Ascending aorta (tissue), 2 donors: ENCODE measurements at regions not wholly inside any gene's neighbourhood (a gene's known extent, or its start where the extent isn't known, plus 50 kb on each side); places are given as distances from the start of the nearest gene placed in this dataset.
A peak's percentile ranks its signal among the peaks of the same experiment; 100 is the strongest.

Source experiments
- DNase-seq, 2 donors: peaks; one replicate each; pipeline ENCODE4 v3.0.0-alpha.2; 2019; ENCODE audit warnings: low spot score in 2 of 2
- H3K27ac ChIP-seq, 2 donors: fragments of 200-600 bp; sonication (generic); one replicate each; pipeline ENCODE4 v1.5.1; 2016 to 2017; ENCODE audit warnings: mild to moderate bottlenecking in 1 of 2
- H3K27me3 ChIP-seq: fragments of 200-600 bp; sonication (generic); one replicate; pipeline ENCODE4 v1.5.1; 2017
- H3K36me3 ChIP-seq, 2 donors: fragments of 200-600 bp; sonication (generic); one replicate each; pipeline ENCODE4 v1.5.1; 2016
- H3K4me1 ChIP-seq, 2 donors: fragments of 200-600 bp; sonication (generic); one replicate each; pipeline ENCODE4 v1.5.1; 2016 to 2017; ENCODE audit warnings: mild to moderate bottlenecking in 1 of 2
- H3K4me3 ChIP-seq, 2 donors: fragments of 200-600 bp; sonication (generic); one replicate each; pipeline ENCODE4 v1.5.1; 2016 to 2017; ENCODE audit warnings: mild to moderate bottlenecking in 1 of 2
- H3K9me3 ChIP-seq, 2 donors: fragments of 200-600 bp; sonication (generic); one replicate each; pipeline ENCODE4 v1.5.1; 2016
- CTCF ChIP-seq, 3 experiments: fragments of 200-600 bp in 2 of 3; fragments of 450-650 bp in 1 of 3; sonication (generic) in 2 of 3; IDR thresholded peaks; one replicate each; pipeline ENCODE4 v1.5.1; 2016 to 2019; ENCODE audit warnings: antibody characterized with exemption in 3 of 3, mild to moderate bottlenecking in 1 of 3, moderate library complexity in 1 of 3
- intact Hi-C: fragments of 100-400 bp; cut with DNase I; formaldehyde crosslinking; loops from one replicate; pipeline ENCODE4 v1.15.1; 2023

GRCh38 chr15:35616498-35617271 lies 70.7 kb upstream of the DPH6 start:
- DNase-seq, result no peak
- H3K9me3 ChIP-seq, result no peaks in the 10 kb centered on the region
- intact Hi-C loops, result no loop called here
- no peak overlapping the region for H3K4me3 ChIP-seq
- H3K27ac ChIP-seq, result no peak overlapping the region
- H3K4me1 ChIP-seq, result no peaks in the 10 kb centered on the region
- no peak for TF ChIP-seq CTCF (IDR thresholded peaks at IDR 0.05)
- H3K27me3 ChIP-seq, result no peaks in the 10 kb centered on the region
- H3K36me3 ChIP-seq, result no peaks in the 10 kb centered on the region

DNA sequence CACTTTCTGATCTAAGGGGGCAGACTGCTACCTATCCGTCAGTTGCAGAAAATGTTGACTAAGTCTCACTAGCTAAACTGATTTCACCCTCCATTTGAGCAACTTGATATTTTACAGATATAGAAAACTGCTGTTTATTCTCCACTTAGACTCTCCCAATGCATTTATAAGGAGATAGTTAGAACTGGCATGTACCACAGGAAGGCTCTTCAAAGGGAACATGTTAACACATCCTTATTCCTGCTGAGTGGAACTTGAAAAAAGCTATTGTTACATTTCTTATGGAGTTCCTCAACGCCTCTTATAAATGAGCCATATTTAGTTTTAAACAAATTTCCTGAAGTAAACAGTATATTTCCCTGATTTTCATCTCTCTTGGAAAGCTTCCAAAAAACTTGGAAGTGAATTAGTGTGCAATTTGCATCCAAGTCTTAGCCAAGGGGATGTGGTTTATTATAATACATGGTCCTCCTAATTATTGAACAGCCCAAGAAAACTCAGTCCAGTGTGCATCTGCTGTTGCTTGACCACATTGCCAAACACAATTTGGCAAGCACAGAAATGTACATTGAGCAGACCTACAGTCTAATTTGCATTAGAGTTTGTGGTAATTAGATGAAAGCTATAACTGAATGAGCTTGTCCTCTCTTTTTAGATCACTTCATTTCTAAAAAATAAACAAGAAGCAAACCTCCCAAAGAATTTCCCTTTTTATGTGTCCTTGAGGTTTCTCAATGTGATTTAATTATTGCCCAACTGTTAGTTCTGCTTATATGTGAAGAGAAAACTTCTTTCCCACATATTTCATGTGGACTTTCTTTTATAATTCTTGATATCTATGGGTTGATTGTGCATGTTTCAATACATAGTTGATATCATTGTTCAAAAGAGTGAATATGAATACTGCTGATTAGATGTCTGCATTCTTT lies 72.6 kb upstream of the DPH6 start:
- DNase-seq, result no peak
- Histone ChIP-seq H3K4me3 (no peak overlapping the region), H3K9me3 (no peaks in the 10 kb centered on the region), H3K36me3 (no peaks in the 10 kb centered on the region), H3K27ac (no peak overlapping the region), H3K27me3 (no peaks in the 10 kb centered on the region), H3K4me1 (no peaks in the 10 kb centered on the region)
- no peak for TF ChIP-seq CTCF (IDR thresholded peaks at IDR 0.05)
- intact Hi-C loops, result no loop called here

GRCh38 chr15:35622641-35623340 lies 76.8 kb upstream of the DPH6 start:
- Histone ChIP-seq H3K27me3 (no peaks in the 10 kb centered on the region), H3K9me3 (no peaks in the 10 kb centered on the region), H3K27ac (no peak overlapping the region), H3K36me3 (no peaks in the 10 kb centered on the region), H3K4me1 (peaks cover 3 to 19% of the 10 kb centered on the region in 2 donors), H3K4me3 (no peak overlapping the region)
- no peak for TF ChIP-seq CTCF (IDR thresholded peaks at IDR 0.05)
- no peak for DNase-seq
- intact Hi-C loops, result loop anchor here (5.0 kb wide), 2 partner anchors 70 to 75 kb away; partner anchors contain the start of gene DPH6

- intact Hi-C loops, result loop anchor here (5.0 kb wide), 3 partner anchors 42 to 78 kb away; partner anchors contain the start of gene DPH6
- peak; percentile 12 to 83 for DNase-seq
- H3K36me3 ChIP-seq, result no peaks in the 10 kb centered on the region
- H3K27me3 ChIP-seq, result no peaks in the 10 kb centered on the region
- no peaks in the 10 kb centered on the region for H3K9me3 ChIP-seq
- no peak overlapping the region for H3K27ac ChIP-seq
- TF ChIP-seq CTCF (IDR thresholded peaks at IDR 0.05), result no peak
- peaks cover 3 to 19% of the 10 kb centered on the region in 2 donors for H3K4me1 ChIP-seq
- H3K4me3 ChIP-seq, result peak overlapping the region in 1 of 2 donors; percentile 18
Measured at GRCh38 chr15:35624881-35625280, 78.9 kb upstream of the DPH6 start.

DNA sequence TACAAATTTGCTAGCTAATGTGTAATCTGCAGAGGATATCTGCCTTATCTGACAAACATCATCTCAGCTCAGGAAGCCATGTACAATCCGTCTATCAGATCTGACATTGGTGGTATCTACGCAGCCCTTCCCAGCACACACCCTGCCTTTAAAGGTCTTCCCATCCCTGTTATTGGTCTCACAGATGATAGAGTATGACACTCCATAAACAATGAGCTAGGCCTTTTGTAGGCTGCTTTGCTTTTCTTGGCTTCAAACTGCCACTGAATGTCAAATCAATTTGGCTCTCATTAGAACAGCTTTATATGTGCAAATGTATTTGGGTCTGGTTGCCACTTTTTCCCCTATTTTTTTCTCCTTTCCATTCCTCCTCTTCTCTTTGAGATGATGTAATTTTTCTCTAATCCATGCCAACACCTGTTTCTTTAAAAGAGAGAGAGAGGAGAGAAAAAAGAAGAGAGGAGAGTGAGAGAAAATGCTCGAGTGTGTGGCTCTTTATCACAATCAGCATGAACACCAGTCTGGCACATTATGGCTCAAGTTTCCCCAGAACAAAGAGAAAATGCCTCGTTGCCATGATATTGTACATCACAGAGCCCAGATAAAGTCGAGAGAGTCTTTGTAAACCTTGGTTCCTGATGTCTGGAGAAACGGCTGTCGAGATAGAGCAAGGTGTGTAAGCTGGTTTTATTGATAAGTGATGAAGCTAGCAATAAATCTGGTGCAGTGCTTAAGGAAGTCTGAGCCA lies 80.8 kb upstream of the DPH6 start:
- Histone ChIP-seq H3K36me3 (no peaks in the 10 kb centered on the region), H3K27me3 (no peaks in the 10 kb centered on the region), H3K9me3 (no peaks in the 10 kb centered on the region), H3K4me1 (peaks cover 3 to 19% of the 10 kb centered on the region in 2 donors), H3K4me3 (no peak overlapping the region), H3K27ac (no peak overlapping the region)
- intact Hi-C loops, result loop anchor here (5.0 kb wide), 1 partner anchor 41 kb away; no protein-coding TSS in a partner anchor
- no peak for DNase-seq
- no peak for TF ChIP-seq CTCF (IDR thresholded peaks at IDR 0.05)
